ENCODE measurements at regions not wholly inside any gene's neighbourhood (a gene's known extent, or its start where the extent isn't known, plus 50 kb on each side); places are given as distances from the start of the nearest gene placed in this dataset.
A peak's percentile ranks its signal among the peaks of the same experiment; 100 is the strongest.

GRCh38 chr7:9621927-9622326 lies 1188.5 kb downstream of the NXPH1 start:
- Histone ChIP-seq H3K36me3 (ENCODE audit: insufficient read depth, low read length) (no peaks in the 10 kb centered on the region), H3K4me1 (ENCODE audit: insufficient read depth, low read length) (no peaks in the 10 kb centered on the region), H3K27ac (ENCODE audit: low read depth, low read length) (no peak overlapping the region), H3K9ac (ENCODE audit: low read length) (no peak overlapping the region), H3K9me3 (ENCODE audit: insufficient read depth, low read depth, low read length) (no peaks in the 10 kb centered on the region), H3K79me2 (ENCODE audit: insufficient read depth, low read length) (no peaks in the 10 kb centered on the region), H2AFZ (ENCODE audit: low read depth, low read length) (no peak overlapping the region), H3K4me2 (ENCODE audit: low read length) (no peak overlapping the region), H4K20me1 (ENCODE audit: insufficient read depth, low read length) (no peaks in the 10 kb centered on the region), H3K27me3 (ENCODE audit: insufficient read depth, low read length) (no peaks in the 10 kb centered on the region), H3K4me3 (ENCODE audit: insufficient read depth, low read depth, low read length) (no peak overlapping the region)
- TF ChIP-seq CTCF (IDR thresholded peaks at IDR 0.05; ENCODE audit: insufficient read depth, low read depth, low read length) (no peak), EZH2 (IDR thresholded peaks at IDR 0.05; ENCODE audit: insufficient read depth, low read length) (no peak)
- Mint-ChIP-seq H3K9me3 (ENCODE audit: unreplicated experiment) (no peaks in the 10 kb centered on the region), H3K27me3 (ENCODE audit: low read depth, unreplicated experiment) (no peaks in the 10 kb centered on the region), H3K4me1 (ENCODE audit: low read depth, unreplicated experiment) (no peaks in the 10 kb centered on the region), H3K36me3 (ENCODE audit: low read depth, unreplicated experiment) (no peaks in the 10 kb centered on the region), H3K4me3 (ENCODE audit: unreplicated experiment) (peak overlapping the region; percentile 12), H3K27ac (ENCODE audit: unreplicated experiment) (no peak overlapping the region)
- DNase-seq (ENCODE audit: low read depth), result no peak
- FAIRE-seq, result no peak

- Mint-ChIP-seq H3K27ac (ENCODE audit: unreplicated experiment) (no peak overlapping the region), H3K9me3 (ENCODE audit: unreplicated experiment) (no peaks in the 10 kb centered on the region), H3K27me3 (ENCODE audit: low read depth, unreplicated experiment) (no peaks in the 10 kb centered on the region), H3K4me3 (ENCODE audit: unreplicated experiment) (no peak overlapping the region), H3K4me1 (ENCODE audit: low read depth, unreplicated experiment) (no peaks in the 10 kb centered on the region), H3K36me3 (ENCODE audit: low read depth, unreplicated experiment) (no peaks in the 10 kb centered on the region)
- H3K9me3 ChIP-seq (ENCODE audit: insufficient read depth, low read depth, low read length), result no peaks in the 10 kb centered on the region
- no peak overlapping the region for H3K9ac ChIP-seq (ENCODE audit: low read length)
- H3K4me2 ChIP-seq (ENCODE audit: low read length), result no peak overlapping the region
- no peaks in the 10 kb centered on the region for H4K20me1 ChIP-seq (ENCODE audit: insufficient read depth, low read length)
- no peak overlapping the region for H3K27ac ChIP-seq (ENCODE audit: low read depth, low read length)
- H3K4me3 ChIP-seq (ENCODE audit: insufficient read depth, low read depth, low read length), result no peak overlapping the region
- FAIRE-seq (no peak), DNase-seq (ENCODE audit: low read depth) (no peak)
- no peaks in the 10 kb centered on the region for H3K27me3 ChIP-seq (ENCODE audit: insufficient read depth, low read length)
- H3K79me2 ChIP-seq (ENCODE audit: insufficient read depth, low read length), result no peaks in the 10 kb centered on the region
- no peak overlapping the region for H2AFZ ChIP-seq (ENCODE audit: low read depth, low read length)
- no peaks in the 10 kb centered on the region for H3K4me1 ChIP-seq (ENCODE audit: insufficient read depth, low read length)
- no peaks in the 10 kb centered on the region for H3K36me3 ChIP-seq (ENCODE audit: insufficient read depth, low read length)
- TF ChIP-seq CTCF (IDR thresholded peaks at IDR 0.05; ENCODE audit: insufficient read depth, low read depth, low read length), result no peak
- no peak for TF ChIP-seq EZH2 (IDR thresholded peaks at IDR 0.05; ENCODE audit: insufficient read depth, low read length)
These were observed 1192.5 kb downstream of the NXPH1 start for GRCh38 chr7:9625953-9626352.

GRCh38 chr7:9645756-9646155 lies 1212.3 kb downstream of the NXPH1 start:
- Mint-ChIP-seq H3K27ac (ENCODE audit: unreplicated experiment) (no peak overlapping the region), H3K36me3 (ENCODE audit: low read depth, unreplicated experiment) (no peaks in the 10 kb centered on the region), H3K4me1 (ENCODE audit: low read depth, unreplicated experiment) (peaks cover 20% of the 10 kb centered on the region), H3K27me3 (ENCODE audit: low read depth, unreplicated experiment) (no peaks in the 10 kb centered on the region), H3K4me3 (ENCODE audit: unreplicated experiment) (no peak overlapping the region), H3K9me3 (ENCODE audit: unreplicated experiment) (no peaks in the 10 kb centered on the region)
- no peaks in the 10 kb centered on the region for H3K79me2 ChIP-seq (ENCODE audit: insufficient read depth, low read length)
- H3K27ac ChIP-seq (ENCODE audit: low read depth, low read length), result no peak overlapping the region
- TF ChIP-seq CTCF (IDR thresholded peaks at IDR 0.05; ENCODE audit: insufficient read depth, low read depth, low read length), result no peak
- TF ChIP-seq EZH2 (IDR thresholded peaks at IDR 0.05; ENCODE audit: insufficient read depth, low read length), result no peak
- no peak overlapping the region for H3K9ac ChIP-seq (ENCODE audit: low read length)
- no peak overlapping the region for H2AFZ ChIP-seq (ENCODE audit: low read depth, low read length)
- DNase-seq (ENCODE audit: low read depth) (peak; percentile 67), FAIRE-seq (no peak)
- H4K20me1 ChIP-seq (ENCODE audit: insufficient read depth, low read length), result no peaks in the 10 kb centered on the region
- no peak overlapping the region for H3K4me3 ChIP-seq (ENCODE audit: insufficient read depth, low read depth, low read length)
- H3K27me3 ChIP-seq (ENCODE audit: insufficient read depth, low read length), result no peaks in the 10 kb centered on the region
- no peaks in the 10 kb centered on the region for H3K4me1 ChIP-seq (ENCODE audit: insufficient read depth, low read length)
- H3K9me3 ChIP-seq (ENCODE audit: insufficient read depth, low read depth, low read length), result no peaks in the 10 kb centered on the region
- H3K4me2 ChIP-seq (ENCODE audit: low read length), result no peak overlapping the region
- H3K36me3 ChIP-seq (ENCODE audit: insufficient read depth, low read length), result no peaks in the 10 kb centered on the region

All from astrocyte (in vitro differentiated cells and primary cell).